ENCODE measurements at regions not wholly inside any gene's neighbourhood (a gene's known extent, or its start where the extent isn't known, plus 50 kb on each side); places are given as distances from the start of the nearest gene placed in this dataset.

DNA sequence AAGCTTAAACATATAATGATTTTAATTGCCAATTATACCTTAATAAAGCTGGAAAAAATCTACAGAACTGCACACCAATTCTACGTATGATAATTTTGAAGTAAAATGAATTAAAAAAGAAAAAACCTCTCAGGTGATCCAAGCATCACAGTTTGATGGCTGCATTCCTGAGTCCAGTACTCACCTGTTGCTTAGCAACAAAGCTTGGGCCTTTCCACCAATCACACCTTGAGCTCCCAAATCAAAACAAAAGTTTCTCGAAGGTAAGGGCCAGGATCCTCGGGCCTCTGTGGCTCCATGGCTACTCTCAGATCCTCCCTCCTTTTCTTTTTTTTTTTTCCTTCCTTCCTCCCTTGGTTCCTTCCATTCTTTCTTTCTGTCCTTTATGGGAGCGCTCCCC is 137.2 kb upstream of the PCBD1 start:
- Histone ChIP-seq H3K27me3 (peaks cover 0 to 7% of the 10 kb centered on the region in 2 donors), H3K9me3 (peaks cover 0 to 6% (median 0%) of the 10 kb centered on the region in 3 donors), H3K4me3 (no peak overlapping the region), H3K4me1 (no peaks in the 10 kb centered on the region), H3K27ac (no peak overlapping the region), H3K36me3 (no peaks in the 10 kb centered on the region)
- DNase-seq = no peak
- intact Hi-C loops (cut with DNase I; ENCODE audit: low total_unique reads) = no loop called here
- TF ChIP-seq, protein P1, sequence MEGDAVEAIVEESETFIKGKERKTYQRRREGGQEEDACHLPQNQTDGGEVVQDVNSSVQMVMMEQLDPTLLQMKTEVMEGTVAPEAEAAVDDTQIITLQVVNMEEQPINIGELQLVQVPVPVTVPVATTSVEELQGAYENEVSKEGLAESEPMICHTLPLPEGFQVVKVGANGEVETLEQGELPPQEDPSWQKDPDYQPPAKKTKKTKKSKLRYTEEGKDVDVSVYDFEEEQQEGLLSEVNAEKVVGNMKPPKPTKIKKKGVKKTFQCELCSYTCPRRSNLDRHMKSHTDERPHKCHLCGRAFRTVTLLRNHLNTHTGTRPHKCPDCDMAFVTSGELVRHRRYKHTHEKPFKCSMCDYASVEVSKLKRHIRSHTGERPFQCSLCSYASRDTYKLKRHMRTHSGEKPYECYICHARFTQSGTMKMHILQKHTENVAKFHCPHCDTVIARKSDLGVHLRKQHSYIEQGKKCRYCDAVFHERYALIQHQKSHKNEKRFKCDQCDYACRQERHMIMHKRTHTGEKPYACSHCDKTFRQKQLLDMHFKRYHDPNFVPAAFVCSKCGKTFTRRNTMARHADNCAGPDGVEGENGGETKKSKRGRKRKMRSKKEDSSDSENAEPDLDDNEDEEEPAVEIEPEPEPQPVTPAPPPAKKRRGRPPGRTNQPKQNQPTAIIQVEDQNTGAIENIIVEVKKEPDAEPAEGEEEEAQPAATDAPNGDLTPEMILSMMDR (IDR thresholded peaks at IDR 0.05) = no peak

DNA sequence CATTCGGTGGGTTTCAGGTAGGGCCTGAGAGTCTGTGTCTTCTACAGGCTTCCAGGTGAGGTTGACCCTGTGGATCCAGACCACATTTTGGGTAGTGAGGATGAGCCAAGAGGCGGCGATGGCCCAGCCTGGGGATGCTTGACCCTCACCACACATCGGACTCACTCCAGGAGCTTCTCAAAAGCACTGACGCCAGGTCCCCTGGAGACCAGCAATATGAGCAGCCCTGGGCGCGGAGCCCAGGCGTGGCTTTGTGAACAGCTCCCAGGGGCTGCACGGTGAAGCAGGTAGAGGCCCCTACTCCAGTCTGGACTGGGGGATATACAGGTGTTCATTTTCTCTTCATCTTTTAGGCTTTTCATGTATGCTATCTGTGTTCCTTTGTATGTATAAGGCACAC is 139.7 kb upstream of the PCBD1 start:
- no peaks in the 10 kb centered on the region for H3K36me3 ChIP-seq
- H3K9me3 ChIP-seq = no peaks in the 10 kb centered on the region
- TF ChIP-seq, protein P1 (IDR thresholded peaks at IDR 0.05) = no peak
- H3K4me1 ChIP-seq = no peaks in the 10 kb centered on the region
- peaks cover 0 to 13% of the 10 kb centered on the region in 2 donors for H3K27me3 ChIP-seq
- no peak overlapping the region for H3K4me3 ChIP-seq
- intact Hi-C loops (cut with DNase I; ENCODE audit: low total_unique reads) = no loop called here
- H3K27ac ChIP-seq = no peak overlapping the region
- DNase-seq = no peak

DNA sequence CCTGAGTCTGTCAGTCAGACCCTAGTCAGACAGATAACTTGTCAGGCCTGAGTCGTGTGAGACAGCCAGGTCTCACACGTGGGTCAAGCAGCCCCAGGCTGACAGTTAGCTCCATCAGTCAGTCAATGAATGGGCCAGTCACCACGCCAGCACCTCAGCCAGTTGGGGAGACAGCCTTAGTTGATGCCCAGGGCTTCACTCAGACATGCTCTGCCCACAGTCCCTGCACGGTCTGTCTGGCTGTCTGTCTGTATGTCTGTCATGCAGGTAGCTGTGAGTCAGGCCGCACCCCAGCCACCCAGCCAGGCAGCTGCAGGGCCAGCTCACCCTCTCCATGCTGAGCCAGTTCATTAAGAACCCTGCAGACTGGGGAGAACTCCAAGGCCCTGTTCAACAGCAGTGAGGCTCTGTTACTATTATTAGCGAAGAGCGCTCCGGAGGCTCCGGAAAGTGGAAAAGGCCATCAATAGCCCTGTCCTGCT is 141.1 kb upstream of the PCBD1 start:
- TF ChIP-seq, protein P1 (IDR thresholded peaks at IDR 0.05) = no peak
- no peaks in the 10 kb centered on the region for H3K4me1 ChIP-seq
- no peaks in the 10 kb centered on the region for H3K9me3 ChIP-seq
- H3K4me3 ChIP-seq = no peak overlapping the region
- peaks cover 0 to 22% of the 10 kb centered on the region in 2 donors for H3K27me3 ChIP-seq
- peak in 1 of 2 donors; percentile 13 for DNase-seq
- intact Hi-C loops (cut with DNase I; ENCODE audit: low total_unique reads) = no loop called here
- no peak overlapping the region for H3K27ac ChIP-seq
- H3K36me3 ChIP-seq = no peaks in the 10 kb centered on the region

DNA sequence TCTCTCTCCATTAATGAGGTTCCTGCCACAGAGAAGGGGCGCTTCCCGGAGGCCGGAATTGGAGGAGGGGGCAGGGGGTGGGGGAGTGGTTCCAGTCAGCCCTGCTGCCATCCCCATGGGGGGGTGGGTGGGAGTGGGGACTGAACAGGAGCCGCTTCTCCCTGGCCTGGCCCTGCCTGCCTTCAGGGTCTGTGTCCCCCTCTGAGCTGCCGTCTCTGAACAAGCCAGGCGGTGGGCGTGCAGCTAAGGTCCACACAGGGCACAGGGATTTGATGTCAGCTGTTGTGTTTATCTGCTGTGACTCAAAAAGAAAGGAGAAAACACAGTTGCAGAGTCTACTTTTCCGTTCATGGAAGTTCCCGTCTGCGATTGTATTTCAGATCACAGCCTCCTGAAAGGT is 141.5 kb upstream of the PCBD1 start:
- Histone ChIP-seq H3K36me3 (no peaks in the 10 kb centered on the region), H3K4me3 (no peak overlapping the region), H3K9me3 (no peaks in the 10 kb centered on the region), H3K27me3 (peaks cover 0 to 22% of the 10 kb centered on the region in 2 donors), H3K4me1 (no peaks in the 10 kb centered on the region), H3K27ac (no peak overlapping the region)
- intact Hi-C loops (cut with DNase I; ENCODE audit: low total_unique reads) = no loop called here
- TF ChIP-seq, protein P1 (IDR thresholded peaks at IDR 0.05) = no peak
- DNase-seq = peak in 1 of 2 donors; percentile 7

DNA sequence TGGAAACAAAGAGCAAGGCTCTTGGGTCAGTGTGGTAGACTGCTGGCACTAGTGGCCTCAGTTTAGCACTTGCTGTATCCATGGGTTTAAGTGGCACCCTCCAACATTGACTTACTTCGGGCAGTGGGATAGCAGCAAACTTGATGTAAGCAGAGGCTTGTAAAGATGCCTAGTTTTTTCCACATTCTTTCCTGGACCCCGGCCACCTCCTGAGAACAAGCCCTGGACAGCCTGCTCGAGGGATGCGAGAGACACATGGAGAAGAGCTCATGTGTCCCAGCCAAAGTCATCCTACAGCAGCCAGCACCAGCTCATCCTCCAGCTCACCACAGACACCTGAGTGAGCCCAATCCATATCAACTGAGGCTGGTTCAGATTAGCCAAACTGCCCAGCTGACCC is 142.7 kb upstream of the PCBD1 start:
- Histone ChIP-seq H3K4me1 (no peaks in the 10 kb centered on the region), H3K4me3 (no peak overlapping the region), H3K9me3 (no peaks in the 10 kb centered on the region), H3K27me3 (peaks cover 0 to 19% of the 10 kb centered on the region in 2 donors), H3K27ac (no peak overlapping the region), H3K36me3 (no peaks in the 10 kb centered on the region)
- TF ChIP-seq, protein P1 (IDR thresholded peaks at IDR 0.05) = no peak
- no peak for DNase-seq
- intact Hi-C loops (cut with DNase I; ENCODE audit: low total_unique reads) = no loop called here

DNA sequence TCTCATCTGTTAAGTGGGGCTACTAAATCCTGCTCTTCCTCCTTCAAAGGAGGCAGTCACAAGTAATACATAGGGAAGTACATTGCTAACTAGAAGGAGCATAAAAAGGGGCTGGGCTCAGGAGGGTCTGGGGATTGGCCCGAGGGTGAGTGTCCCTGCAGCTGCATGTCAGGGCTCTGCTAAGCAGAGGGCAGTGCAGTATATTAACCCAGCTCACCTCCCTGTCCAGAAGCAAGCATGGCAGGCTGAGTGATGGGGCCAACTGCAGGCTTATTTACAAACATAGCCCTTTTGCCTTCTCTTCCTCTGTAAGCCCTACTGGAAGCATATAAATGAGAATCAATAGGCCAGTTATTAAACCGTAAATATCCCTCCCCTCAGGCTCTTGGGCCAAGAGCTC is 143.2 kb upstream of the PCBD1 start:
- Histone ChIP-seq H3K4me1 (no peaks in the 10 kb centered on the region), H3K27ac (no peak overlapping the region), H3K9me3 (no peaks in the 10 kb centered on the region), H3K27me3 (peaks cover 0 to 19% of the 10 kb centered on the region in 2 donors), H3K4me3 (no peak overlapping the region), H3K36me3 (no peaks in the 10 kb centered on the region)
- TF ChIP-seq, protein P1 (IDR thresholded peaks at IDR 0.05) = no peak
- no peak for DNase-seq
- intact Hi-C loops (cut with DNase I; ENCODE audit: low total_unique reads) = no loop called here
